HG02798 (cell line): ENCODE measurements at regions not wholly inside any gene's neighbourhood (a gene's known extent, or its start where the extent isn't known, plus 50 kb on each side); places are given as distances from the start of the nearest gene placed in this dataset.

Experiments
- ATAC-seq: cut with Tn5 transposase; IDR thresholded peaks from one replicate; pipeline ENCODE4 v1.9.1; 2021; ENCODE audit warnings: mild to moderate bottlenecking; ENCODE audit not compliant: unreplicated experiment, poor library complexity

- ATAC-seq: no peak
These were observed 98.0 kb downstream of the CRPPA start for GRCh38 chr7:16323313-16323712.

GRCh38 chr7:16320099-16320660 lies 101.2 kb downstream of the CRPPA start:
- ATAC-seq: no peak

- no peak for ATAC-seq
These were observed 102.1 kb downstream of the CRPPA start for GRCh38 chr7:16318989-16319915.

GRCh38 chr7:16318463-16318862 lies 102.9 kb downstream of the CRPPA start:
- ATAC-seq: no peak

- no peak for ATAC-seq
These were observed 103.9 kb downstream of the CRPPA start for GRCh38 chr7:16317406-16317805.

- ATAC-seq: no peak
These were observed 106.1 kb downstream of the CRPPA start for GRCh38 chr7:16315280-16315679.

- no peak for ATAC-seq
These were observed 112.2 kb downstream of the CRPPA start for GRCh38 chr7:16309129-16309528.

GRCh38 chr7:16301291-16301690 lies 120.0 kb downstream of the CRPPA start:
- ATAC-seq: no peak

- ATAC-seq: no peak
These were observed 120.9 kb downstream of the CRPPA start for GRCh38 chr7:16300361-16300895.

GRCh38 chr7:16299853-16300252 lies 121.5 kb downstream of the CRPPA start:
- ATAC-seq: no peak

- ATAC-seq: no peak
These were observed 123.1 kb downstream of the CRPPA start for GRCh38 chr7:16298221-16298620.

- no peak for ATAC-seq
These were observed 125.8 kb downstream of the CRPPA start for GRCh38 chr7:16295558-16295957.

- no peak for ATAC-seq
These were observed 127.5 kb downstream of the CRPPA start for GRCh38 chr7:16293669-16294425.

- no peak for ATAC-seq
These were observed 136.8 kb downstream of the CRPPA start for GRCh38 chr7:16284581-16284980.

GRCh38 chr7:16278167-16278787 lies 143.1 kb downstream of the CRPPA start:
- ATAC-seq: no peak

- ATAC-seq: no peak
These were observed 149.2 kb downstream of the CRPPA start for GRCh38 chr7:16271990-16272665.

- peak; percentile 43 for ATAC-seq
These were observed 149.9 kb downstream of the CRPPA start for GRCh38 chr7:16271355-16271915.

- ATAC-seq: no peak
These were observed 150.5 kb downstream of the CRPPA start for GRCh38 chr7:16270844-16271243.
